ENCODE measurements at regions not wholly inside any gene's neighbourhood (a gene's known extent, or its start where the extent isn't known, plus 50 kb on each side); places are given as distances from the start of the nearest gene placed in this dataset.

- no peaks in the 10 kb centered on the region for H3K36me3 ChIP-seq (ENCODE audit: control insufficient read depth, insufficient read depth, low read length)
- 100% methylated on average over 1 to 2 of the region's 3 CpGs for WGBS, 2 experiments (ENCODE audit: insufficient coverage in 2 of 2)
- H3K4me1 ChIP-seq (ENCODE audit: control insufficient read depth, insufficient read depth, low read length, poor library complexity, severe bottlenecking): no peaks in the 10 kb centered on the region
- H3K27ac ChIP-seq (ENCODE audit: low read depth, low read length, severe bottlenecking): no peak overlapping the region
- H3K9me3 ChIP-seq (ENCODE audit: control insufficient read depth, low read length): no peaks in the 10 kb centered on the region
- H3K4me3 ChIP-seq (ENCODE audit: extremely low read depth, insufficient read depth, low read length, poor library complexity, severe bottlenecking): no peak overlapping the region
Observed at GRCh38 chr2:219947575-219947974, 320.1 kb downstream of the SLC4A3 start.

DNA sequence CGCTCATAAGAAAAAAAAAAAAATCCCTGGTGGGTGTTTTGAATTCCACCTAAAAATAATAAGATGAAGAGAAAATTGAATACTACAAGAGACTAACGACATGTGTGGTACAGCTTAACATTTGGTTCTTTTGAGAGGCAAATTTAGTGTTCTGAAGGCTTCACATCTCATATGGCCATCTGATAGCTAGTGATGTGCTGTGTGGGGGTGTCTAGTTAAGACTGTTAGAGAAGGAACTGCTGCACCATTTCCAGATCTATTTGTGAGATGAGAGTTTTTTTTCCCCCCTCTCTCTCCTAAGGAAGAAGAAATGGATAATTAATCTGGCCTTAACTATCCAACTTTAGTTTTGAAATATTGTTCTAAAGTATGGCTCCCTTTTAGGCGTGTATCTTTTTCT, 321.6 kb downstream of the SLC4A3 start:
- Histone ChIP-seq H3K27ac (ENCODE audit: low read depth, low read length, severe bottlenecking) (no peak overlapping the region), H3K36me3 (ENCODE audit: control insufficient read depth, insufficient read depth, low read length) (no peaks in the 10 kb centered on the region), H3K4me3 (ENCODE audit: extremely low read depth, insufficient read depth, low read length, poor library complexity, severe bottlenecking) (no peak overlapping the region), H3K9me3 (ENCODE audit: control insufficient read depth, low read length) (no peaks in the 10 kb centered on the region), H3K4me1 (ENCODE audit: control insufficient read depth, insufficient read depth, low read length, poor library complexity, severe bottlenecking) (no peaks in the 10 kb centered on the region)
- 90 to 100% methylated on average over 2 of the region's 3 CpGs for WGBS, 2 experiments (ENCODE audit: insufficient coverage in 2 of 2)

- Histone ChIP-seq H3K4me3 (ENCODE audit: extremely low read depth, insufficient read depth, low read length, poor library complexity, severe bottlenecking) (no peak overlapping the region), H3K36me3 (ENCODE audit: control insufficient read depth, insufficient read depth, low read length) (no peaks in the 10 kb centered on the region), H3K27ac (ENCODE audit: low read depth, low read length, severe bottlenecking) (no peak overlapping the region), H3K4me1 (ENCODE audit: control insufficient read depth, insufficient read depth, low read length, poor library complexity, severe bottlenecking) (no peaks in the 10 kb centered on the region), H3K9me3 (ENCODE audit: control insufficient read depth, low read length) (no peaks in the 10 kb centered on the region)
Observed at GRCh38 chr2:219951099-219951498, 323.7 kb downstream of the SLC4A3 start.

- WGBS, 2 experiments (ENCODE audit: insufficient coverage in 2 of 2): no CpG with 5 or more reads among the region's 1 CpG
- Histone ChIP-seq H3K9me3 (ENCODE audit: control insufficient read depth, low read length) (peaks cover 11% of the 10 kb centered on the region), H3K27ac (ENCODE audit: low read depth, low read length, severe bottlenecking) (no peak overlapping the region), H3K4me1 (ENCODE audit: control insufficient read depth, insufficient read depth, low read length, poor library complexity, severe bottlenecking) (peaks cover 5% of the 10 kb centered on the region), H3K36me3 (ENCODE audit: control insufficient read depth, insufficient read depth, low read length) (no peaks in the 10 kb centered on the region), H3K4me3 (ENCODE audit: extremely low read depth, insufficient read depth, low read length, poor library complexity, severe bottlenecking) (no peak overlapping the region)
Observed at GRCh38 chr2:219954331-219954730, 326.9 kb downstream of the SLC4A3 start.

DNA sequence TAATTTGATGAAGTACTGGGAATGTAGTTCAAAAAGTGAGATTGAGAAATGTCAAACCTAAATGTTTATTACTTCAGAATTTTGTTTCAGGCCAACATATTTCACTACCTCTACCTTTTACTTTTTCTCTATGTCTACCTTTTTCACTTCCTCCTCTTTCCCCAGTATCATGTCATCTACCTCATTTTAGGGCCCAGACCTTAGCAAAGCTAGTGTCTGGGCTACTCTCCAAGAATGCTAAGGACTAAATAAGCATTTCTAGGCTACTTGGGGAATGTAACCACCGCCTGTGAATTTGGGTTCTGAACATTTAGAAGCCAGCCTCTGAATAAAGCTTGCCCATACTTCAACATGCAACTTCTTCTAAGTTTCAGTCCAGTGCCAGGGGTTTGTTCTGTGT, 330.4 kb downstream of the SLC4A3 start:
- no peak overlapping the region for H3K4me3 ChIP-seq (ENCODE audit: extremely low read depth, insufficient read depth, low read length, poor library complexity, severe bottlenecking)
- WGBS, 2 experiments (ENCODE audit: insufficient coverage in 2 of 2): 25 to 42% methylated on average over 1 of the region's 1 CpG
- H3K4me1 ChIP-seq (ENCODE audit: control insufficient read depth, insufficient read depth, low read length, poor library complexity, severe bottlenecking): peaks cover 6% of the 10 kb centered on the region
- peaks cover 11% of the 10 kb centered on the region for H3K9me3 ChIP-seq (ENCODE audit: control insufficient read depth, low read length)
- no peak overlapping the region for H3K27ac ChIP-seq (ENCODE audit: low read depth, low read length, severe bottlenecking)
- H3K36me3 ChIP-seq (ENCODE audit: control insufficient read depth, insufficient read depth, low read length): no peaks in the 10 kb centered on the region

DNA sequence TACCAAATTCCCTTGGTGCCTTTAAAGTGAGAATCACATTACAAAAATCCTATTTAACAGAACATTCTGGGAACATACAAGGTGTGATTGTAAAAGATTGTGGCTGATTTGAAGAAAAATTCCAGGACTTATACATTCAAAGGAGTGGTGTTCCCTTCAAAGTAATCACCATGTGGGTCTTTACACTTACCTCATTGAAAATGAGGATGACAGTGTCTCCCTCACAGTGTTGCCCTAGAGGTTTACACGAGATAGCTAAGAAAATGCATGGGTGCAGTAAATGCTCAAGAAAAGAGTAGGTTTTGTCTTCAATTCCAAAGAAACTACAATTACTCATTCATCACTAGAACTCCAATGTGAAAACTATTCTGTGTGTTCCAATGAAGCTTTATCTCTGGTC, 331.5 kb downstream of the SLC4A3 start:
- no CpG with 5 or more reads among the region's 1 CpG for WGBS, 2 experiments (ENCODE audit: insufficient coverage in 2 of 2)
- Histone ChIP-seq H3K9me3 (ENCODE audit: control insufficient read depth, low read length) (peaks cover 11% of the 10 kb centered on the region), H3K27ac (ENCODE audit: low read depth, low read length, severe bottlenecking) (no peak overlapping the region), H3K4me3 (ENCODE audit: extremely low read depth, insufficient read depth, low read length, poor library complexity, severe bottlenecking) (no peak overlapping the region), H3K4me1 (ENCODE audit: control insufficient read depth, insufficient read depth, low read length, poor library complexity, severe bottlenecking) (peaks cover 13% of the 10 kb centered on the region), H3K36me3 (ENCODE audit: control insufficient read depth, insufficient read depth, low read length) (no peaks in the 10 kb centered on the region)

GRCh38 chr2:219959471-219959870, 332.0 kb downstream of the SLC4A3 start:
- peaks cover 11% of the 10 kb centered on the region for H3K9me3 ChIP-seq (ENCODE audit: control insufficient read depth, low read length)
- H3K27ac ChIP-seq (ENCODE audit: low read depth, low read length, severe bottlenecking): no peak overlapping the region
- H3K36me3 ChIP-seq (ENCODE audit: control insufficient read depth, insufficient read depth, low read length): no peaks in the 10 kb centered on the region
- H3K4me1 ChIP-seq (ENCODE audit: control insufficient read depth, insufficient read depth, low read length, poor library complexity, severe bottlenecking): peaks cover 13% of the 10 kb centered on the region
- 97 to 100% methylated on average over 1 to 2 of the region's 4 CpGs for WGBS, 2 experiments (ENCODE audit: insufficient coverage in 2 of 2)
- H3K4me3 ChIP-seq (ENCODE audit: extremely low read depth, insufficient read depth, low read length, poor library complexity, severe bottlenecking): no peak overlapping the region

GRCh38 chr2:219961947-219962498, 334.6 kb downstream of the SLC4A3 start:
- no peak overlapping the region for H3K4me3 ChIP-seq (ENCODE audit: extremely low read depth, insufficient read depth, low read length, poor library complexity, severe bottlenecking)

DNA sequence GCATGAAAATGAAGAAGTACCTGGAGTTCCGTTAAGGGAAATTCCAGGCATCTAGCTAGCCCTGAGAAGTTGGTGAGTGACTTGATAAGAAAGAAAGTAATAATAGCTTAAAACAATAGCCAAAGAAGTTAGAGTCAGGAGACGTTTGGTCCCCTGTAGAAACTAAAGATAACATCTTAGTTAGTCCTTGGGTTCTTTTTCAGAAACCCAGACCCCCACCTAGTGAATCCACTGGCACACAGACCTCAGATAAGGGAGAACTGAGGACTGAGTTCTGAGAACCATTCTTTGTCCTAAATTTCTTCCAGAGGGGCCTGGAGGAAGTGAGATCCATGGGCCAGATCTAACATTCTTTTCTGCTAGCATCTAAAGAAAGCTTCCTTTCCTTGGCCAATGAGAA, 335.4 kb downstream of the SLC4A3 start:
- H3K27ac ChIP-seq (ENCODE audit: low read depth, low read length, severe bottlenecking): no peak overlapping the region
- no peak overlapping the region for H3K4me3 ChIP-seq (ENCODE audit: extremely low read depth, insufficient read depth, low read length, poor library complexity, severe bottlenecking)
- H3K36me3 ChIP-seq (ENCODE audit: control insufficient read depth, insufficient read depth, low read length): no peaks in the 10 kb centered on the region
- H3K9me3 ChIP-seq (ENCODE audit: control insufficient read depth, low read length): no peaks in the 10 kb centered on the region
- WGBS, 2 experiments (ENCODE audit: insufficient coverage in 2 of 2): 89 to 100% methylated on average over 1 of the region's 2 CpGs
- peaks cover 13% of the 10 kb centered on the region for H3K4me1 ChIP-seq (ENCODE audit: control insufficient read depth, insufficient read depth, low read length, poor library complexity, severe bottlenecking)

More at GRCh38 chr2:219961947-219962498, 334.6 kb downstream of the SLC4A3 start:
- H3K36me3 ChIP-seq (ENCODE audit: control insufficient read depth, insufficient read depth, low read length): no peaks in the 10 kb centered on the region
- no peak overlapping the region for H3K27ac ChIP-seq (ENCODE audit: low read depth, low read length, severe bottlenecking)
- H3K4me1 ChIP-seq (ENCODE audit: control insufficient read depth, insufficient read depth, low read length, poor library complexity, severe bottlenecking): peaks cover 13% of the 10 kb centered on the region
- WGBS, 2 experiments (ENCODE audit: insufficient coverage in 2 of 2): 60 to 61% methylated on average over 1 to 2 of the region's 4 CpGs
- H3K9me3 ChIP-seq (ENCODE audit: control insufficient read depth, low read length): peaks cover 6% of the 10 kb centered on the region

- Histone ChIP-seq H3K27ac (ENCODE audit: low read depth, low read length, severe bottlenecking) (no peak overlapping the region), H3K9me3 (ENCODE audit: control insufficient read depth, low read length) (no peaks in the 10 kb centered on the region), H3K36me3 (ENCODE audit: control insufficient read depth, insufficient read depth, low read length) (no peaks in the 10 kb centered on the region), H3K4me1 (ENCODE audit: control insufficient read depth, insufficient read depth, low read length, poor library complexity, severe bottlenecking) (peaks cover 7% of the 10 kb centered on the region), H3K4me3 (ENCODE audit: extremely low read depth, insufficient read depth, low read length, poor library complexity, severe bottlenecking) (no peak overlapping the region)
- WGBS, 2 experiments (ENCODE audit: insufficient coverage in 2 of 2): 27 to 50% methylated on average over 3 to 4 of the region's 5 CpGs
Observed at GRCh38 chr2:219965287-219966194, 338.1 kb downstream of the SLC4A3 start.

Data from mesodermal cell (in vitro differentiated cells).